Bone marrow (tissue), 2 donors: ENCODE measurements at regions not wholly inside any gene's neighbourhood (a gene's known extent, or its start where the extent isn't known, plus 50 kb on each side); places are given as distances from the start of the nearest gene placed in this dataset.
A peak's percentile ranks its signal among the peaks of the same experiment; 100 is the strongest.
"Not testable (repeated sequence)": the region's sequence is repeated elsewhere in the genome, so short reads cannot be mapped to it uniquely, and the experiment has no call there.

Source experiments
- DNase-seq, 2 donors: peaks; one replicate each; lab custom pipeline; 2025; lab: John Stamatoyannopoulos, UW

DNA sequence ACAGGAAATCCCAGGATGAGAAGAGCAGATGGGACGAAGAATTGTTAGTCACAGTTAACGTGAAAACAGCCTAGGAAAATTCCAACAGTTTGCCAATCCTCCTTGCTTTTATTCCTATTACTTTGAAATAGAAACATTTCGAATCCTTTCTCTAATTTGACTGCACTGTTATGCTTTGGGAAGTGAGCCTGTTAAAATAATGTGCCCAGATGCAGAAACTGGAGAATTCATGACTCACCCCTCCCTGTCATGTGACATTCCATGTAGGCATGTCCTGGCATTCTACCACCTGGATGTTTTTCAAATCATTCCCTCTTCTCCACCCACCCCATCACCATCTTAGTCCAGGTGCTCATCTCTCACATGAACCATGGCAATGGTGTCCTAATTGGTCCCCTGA is 107.3 kb downstream of the MINAR1 start:
- DNase-seq, result no peak

DNA sequence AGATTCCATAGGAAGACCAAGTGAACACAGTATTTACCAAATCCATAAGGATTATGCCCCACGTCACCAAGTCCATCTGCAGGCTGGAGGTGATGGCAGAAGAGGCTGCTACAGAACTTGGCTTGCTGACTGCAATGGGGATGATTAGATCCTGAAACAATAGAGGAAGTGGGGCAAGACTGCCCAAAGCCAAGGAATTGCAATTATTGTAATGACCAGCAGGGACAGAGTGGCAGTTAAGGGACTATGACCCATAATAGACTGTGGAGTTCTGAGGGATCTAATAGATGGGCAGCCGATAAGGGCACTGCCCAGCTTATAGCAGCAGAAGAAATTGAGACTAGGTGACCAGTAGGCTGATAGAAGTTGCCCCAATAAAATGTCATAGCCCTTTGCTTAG is 108.4 kb downstream of the MINAR1 start:
- no peak for DNase-seq

DNA sequence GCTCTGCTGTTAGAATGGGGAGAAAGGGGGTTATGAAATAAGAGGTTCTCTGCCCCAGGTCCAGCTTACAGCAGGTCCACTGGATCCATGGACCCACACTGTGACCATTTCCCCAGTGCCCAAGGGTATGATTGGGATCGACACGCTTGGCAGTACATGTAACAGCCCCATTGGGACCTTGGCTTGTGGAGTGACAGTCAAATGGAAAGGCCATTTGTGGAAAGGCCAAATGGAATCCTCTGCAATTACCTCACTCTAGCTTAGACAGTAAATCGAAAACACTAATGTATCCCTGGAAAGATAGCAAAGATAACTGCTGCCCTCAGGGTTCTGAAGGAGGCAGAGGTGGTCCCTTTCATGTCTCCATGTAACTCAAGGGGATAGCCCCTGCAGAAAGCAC is 109.1 kb downstream of the MINAR1 start:
- DNase-seq, result no peak

DNA sequence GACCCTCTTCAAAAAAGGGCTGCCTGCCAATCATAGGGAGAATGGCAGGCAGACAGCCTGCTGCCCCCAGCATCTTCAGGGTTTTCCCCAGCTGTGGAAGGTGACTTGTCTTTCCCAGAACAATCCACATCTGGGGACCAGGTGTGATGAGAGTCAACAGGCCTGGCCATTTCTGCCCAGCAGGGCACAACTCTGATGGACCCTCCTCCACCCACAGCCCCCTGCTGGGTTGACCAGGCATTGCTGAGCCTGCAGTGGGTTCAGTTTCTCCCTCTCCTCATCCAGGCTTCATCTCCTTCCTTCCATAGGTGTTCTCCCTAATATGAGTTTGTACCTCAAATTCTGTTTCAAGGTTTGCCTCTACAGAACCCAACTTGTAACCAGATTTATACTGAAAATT is 111.0 kb downstream of the MINAR1 start:
- DNase-seq, result no peak

DNA sequence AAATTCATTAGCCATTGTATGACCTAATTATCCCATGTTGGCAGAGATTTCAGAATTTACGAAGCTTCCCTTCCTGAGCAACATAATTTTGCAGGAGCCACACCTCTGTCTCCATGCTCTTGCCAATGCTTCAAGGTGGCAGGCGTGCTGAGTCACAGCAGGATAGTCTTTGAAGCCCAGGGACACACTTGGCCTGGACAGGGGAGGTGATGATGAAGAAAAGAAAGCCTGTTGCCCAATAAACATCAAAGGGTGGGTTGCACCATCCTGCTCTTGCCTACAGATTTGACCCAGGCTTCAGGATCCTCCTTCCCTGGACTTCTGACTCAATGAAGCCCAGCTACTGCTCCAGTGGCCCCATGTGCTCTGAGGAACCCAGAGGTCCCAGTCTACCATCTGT is 117.1 kb downstream of the MINAR1 start:
- DNase-seq, result no peak

DNA sequence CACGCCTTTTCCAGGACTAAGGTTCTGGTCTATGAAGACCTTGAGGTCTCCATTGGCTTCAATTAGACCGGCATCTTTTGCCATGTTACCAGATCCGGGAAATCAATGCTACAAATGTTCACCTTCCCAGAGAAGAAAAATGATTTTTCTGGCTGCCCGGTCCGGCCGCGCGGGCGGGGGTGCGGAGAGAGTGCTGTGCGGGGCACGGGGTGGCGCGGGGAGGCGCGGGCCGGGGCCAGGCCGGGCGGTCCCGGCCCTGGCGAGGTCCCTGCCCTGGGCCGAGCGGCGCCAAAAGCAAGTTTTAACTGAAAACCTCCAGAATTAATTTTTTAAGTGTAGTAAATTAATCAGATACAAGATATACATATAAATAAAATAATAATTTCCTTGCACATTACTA is 128.2 kb downstream of the MINAR1 start:
- DNase-seq, result no peak

DNA sequence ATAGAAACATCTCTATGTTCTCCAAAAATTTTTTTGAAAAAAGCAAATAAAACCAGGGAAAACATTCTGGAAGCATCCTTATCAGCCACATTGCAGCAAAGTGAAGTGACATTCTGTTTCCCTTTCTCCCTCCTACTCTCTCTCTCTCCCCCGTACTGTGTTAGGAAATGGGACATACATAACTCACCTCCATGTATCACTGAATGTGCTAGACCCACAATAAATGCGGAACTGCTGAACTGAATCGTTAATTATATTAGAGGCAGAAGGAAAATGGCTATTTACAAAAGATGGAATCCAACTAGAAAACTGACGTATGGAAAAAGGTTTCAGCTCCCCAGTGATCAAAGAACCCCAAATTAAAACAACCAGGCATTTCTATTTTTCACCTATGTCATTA is 129.8 kb downstream of the MINAR1 start:
- DNase-seq, result no peak

DNA sequence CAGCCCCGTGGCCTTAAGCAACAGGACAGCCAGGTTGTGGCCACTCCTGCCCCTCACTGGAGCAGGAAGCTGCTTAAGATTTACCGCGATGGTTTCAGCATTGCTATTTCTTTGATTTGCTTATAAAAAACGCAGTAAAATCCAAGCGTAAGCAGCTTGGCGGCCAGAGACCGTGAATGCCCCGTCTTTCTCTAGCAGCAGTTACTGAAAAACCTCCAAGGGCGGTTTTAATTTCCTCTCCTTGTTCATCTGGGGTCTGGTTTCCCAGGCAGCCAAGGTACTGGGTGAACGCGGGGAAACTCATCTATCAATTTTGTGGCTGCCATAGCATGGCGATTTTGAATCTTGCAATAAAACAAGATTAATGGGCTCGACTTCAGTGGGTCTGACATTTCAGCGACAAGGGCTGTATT is 130.3 kb downstream of the MINAR1 start:
- DNase-seq, result no peak

DNA sequence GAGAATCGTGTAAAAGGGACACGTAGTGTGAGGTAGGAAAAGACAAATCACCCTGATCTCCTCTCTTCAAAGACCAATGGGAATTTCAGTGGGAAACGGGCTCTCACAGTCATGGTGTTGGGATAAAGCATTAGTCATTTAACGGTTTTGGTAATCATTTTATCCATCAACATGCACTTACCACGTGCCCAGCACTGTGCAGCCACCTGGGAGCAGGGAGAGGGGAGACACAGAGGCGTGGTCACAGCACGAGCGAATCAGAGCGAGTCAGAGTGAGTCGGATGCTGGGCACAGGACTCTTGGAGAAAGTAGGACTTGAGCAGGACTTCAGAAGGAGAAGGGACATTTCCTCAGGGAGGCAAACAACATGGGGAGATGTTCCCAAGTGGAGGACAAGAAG is 130.8 kb downstream of the MINAR1 start:
- DNase-seq, result no peak

DNA sequence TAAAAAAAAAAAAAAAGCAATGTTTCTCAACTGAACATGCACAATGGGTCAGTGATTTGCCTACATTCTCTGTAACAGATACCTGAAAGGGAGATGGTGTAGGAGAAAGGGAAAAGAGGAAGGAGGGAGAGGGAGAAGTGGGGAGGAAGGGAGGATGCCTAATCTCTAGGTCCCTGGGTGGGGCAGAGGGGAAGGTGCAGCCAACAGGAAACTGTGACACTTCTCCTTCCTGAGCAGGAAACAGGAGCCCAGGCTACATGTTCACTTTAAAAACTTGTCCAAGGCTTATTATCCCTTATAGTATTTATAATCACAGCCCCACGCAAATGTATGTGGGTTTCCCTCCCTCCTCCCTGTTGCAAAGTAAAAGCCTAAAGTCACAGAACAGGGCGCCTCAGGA is 137.9 kb downstream of the MINAR1 start:
- no peak for DNase-seq

DNA sequence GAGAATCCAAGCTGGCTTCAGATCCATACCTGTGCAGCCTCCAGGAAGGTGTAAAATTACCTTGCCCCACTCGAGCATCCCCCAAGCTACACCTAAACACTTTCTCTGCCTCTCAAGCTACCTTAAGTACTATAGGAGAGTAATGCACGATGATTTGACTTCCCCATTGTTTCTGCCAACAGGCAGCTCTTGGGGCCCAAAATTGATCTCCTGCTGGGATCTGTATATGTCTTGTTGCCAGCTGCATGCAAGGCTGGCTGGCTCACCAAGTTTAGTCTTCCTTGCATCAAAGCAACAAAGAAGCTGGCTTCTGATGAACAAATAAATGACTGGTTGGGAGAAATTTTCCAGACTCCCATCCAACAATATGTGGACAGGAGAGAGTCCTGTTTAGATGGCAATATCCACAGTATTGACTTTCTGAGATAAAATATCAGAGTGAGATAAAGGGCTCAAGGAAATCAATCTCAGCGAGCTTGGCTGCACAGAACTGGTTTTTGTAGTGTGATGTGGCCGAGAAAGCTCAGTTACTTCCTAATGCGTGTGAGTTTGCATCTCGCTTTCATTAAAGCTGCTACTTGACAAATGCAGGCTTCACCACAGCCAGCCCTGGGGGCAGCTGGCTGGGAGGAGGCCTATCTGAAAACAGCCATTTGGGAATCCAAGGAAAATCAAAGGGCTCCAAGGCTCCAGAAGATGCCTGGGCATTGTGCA is 140.7 kb downstream of the MINAR1 start:
- DNase-seq, result no peak

DNA sequence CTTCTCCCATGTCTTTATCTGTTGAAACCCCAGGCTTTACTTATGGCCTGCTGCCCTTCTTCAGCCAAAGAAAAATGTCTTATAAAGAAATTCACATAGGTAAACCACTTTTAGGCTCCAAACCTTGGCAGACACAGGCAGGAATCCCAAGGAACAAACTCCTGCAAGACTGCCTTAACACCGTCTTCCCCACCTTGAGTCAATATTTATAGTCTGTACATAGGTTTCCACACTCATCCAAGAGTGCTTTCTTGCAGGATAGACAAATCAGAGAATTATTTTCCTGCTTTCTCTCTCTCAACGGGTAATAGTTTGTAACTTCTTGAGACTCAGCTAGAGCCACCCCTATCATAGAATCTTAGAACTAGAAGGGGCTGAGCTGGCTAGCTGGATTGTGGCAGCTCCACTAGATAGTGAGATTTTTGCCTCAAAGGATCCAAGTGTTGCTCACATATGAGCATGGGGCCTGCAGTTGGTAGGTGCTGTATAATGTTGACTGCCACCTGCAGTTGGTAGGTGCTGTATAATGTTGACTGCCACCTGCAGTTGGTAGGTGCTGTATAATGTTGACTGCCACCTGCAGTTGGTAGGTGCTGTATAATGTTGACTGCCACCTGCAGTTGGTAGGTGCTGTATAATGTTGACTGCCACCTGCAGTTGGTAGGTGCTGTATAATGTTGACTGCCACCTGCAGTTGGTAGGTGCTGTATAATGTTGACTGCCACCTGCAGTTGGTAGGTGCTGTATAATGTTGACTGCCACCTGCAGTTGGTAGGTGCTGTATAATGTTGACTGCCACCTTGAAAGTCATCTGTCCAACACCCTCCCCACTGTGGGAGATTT is 142.5 kb downstream of the MINAR1 start:
- DNase-seq, result not testable (repeated sequence)

DNA sequence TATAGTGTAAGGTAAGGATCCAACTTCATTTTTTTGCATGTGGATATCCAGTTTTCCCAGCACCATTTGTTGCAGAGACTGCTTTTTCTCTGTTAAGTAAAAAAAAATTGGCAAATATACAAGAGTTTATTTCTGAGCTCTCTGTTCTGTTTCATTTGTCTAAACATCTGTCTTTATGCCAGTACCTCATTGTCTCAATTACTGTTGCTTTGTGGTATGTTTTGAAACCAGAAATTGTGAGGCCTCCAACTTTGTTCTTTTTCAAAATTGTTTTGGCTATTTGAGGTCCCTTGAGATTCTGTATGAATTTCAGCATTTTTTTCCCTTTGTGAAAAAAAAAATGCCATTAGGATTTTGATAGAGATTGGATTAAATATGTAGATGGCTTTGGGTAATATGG is 150.5 kb downstream of the MINAR1 start:
- DNase-seq, result no peak

DNA sequence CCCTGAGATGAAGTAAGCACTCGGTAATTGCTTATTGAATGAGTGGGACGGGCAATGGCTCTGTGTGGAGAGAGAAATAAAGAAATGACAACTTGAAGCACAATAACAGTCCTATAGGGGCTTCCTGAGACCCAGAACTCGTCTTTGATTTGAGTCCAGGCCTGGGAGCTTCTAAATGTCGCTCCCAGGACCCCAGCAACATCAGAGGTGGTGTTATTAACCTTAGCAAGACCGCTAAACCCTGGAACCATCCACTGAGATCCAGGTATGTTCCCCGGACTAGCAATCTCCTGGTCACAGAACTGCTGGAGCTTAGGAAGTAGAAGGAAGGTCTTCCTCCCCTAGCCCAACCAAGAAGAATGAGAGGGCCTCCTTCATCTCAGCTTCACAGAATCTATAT is 160.0 kb downstream of the MINAR1 start:
- DNase-seq, result no peak

DNA sequence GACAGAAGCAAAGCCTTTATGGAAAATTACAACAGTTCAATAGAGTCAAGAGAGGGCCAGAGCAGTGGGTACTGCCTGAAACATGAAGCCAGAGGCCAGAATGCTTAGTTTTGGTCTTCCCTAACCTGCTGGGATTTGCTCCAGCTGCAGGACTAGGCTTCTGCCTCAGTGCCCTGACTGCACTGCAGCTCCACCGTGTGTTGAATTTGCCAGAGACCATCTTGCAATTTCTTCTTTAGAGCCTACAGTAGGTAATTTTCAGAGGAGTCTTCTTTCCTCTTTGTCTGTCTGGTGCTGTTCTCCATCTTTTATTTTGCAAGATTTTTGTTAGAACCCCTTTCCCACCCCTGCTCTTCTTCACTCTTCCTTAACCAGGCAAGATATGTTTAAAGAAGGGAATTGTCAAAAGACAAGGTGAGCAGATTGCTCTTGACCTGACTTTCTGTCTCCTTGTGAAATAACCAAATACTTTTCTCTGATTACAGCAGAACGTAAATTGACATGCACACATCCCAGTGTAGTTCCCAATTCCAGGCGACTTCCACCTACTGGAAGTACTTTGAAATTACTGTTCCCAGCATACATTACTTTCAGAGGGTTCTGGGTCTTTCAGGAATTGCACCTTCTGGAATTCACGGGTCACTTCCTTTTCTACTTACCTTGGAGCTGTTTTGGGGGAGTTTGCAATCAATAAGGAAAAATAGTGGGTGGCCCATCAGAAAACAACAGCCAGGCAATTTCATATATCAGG is 161.2 kb downstream of the MINAR1 start:
- no peak for DNase-seq

DNA sequence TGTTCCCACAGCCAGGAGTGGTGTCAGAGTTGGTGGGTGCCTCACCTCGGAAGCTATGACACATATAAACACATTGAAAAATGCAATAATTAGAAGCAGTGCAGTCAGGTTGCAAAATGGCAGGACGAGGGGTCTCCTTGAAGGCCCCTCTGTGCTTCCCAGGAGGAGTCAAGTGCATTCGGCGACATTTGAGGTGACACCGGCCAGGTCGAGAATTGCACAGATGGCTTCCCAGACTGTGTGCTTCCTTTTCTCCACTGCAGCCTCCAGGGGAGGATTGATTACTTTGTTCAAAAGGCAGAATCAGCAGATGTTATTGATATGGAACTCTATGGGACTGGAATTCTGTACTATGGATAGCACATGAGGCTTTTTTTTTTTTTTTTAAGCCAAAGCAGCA is 163.2 kb downstream of the MINAR1 start:
- DNase-seq, result no peak

DNA sequence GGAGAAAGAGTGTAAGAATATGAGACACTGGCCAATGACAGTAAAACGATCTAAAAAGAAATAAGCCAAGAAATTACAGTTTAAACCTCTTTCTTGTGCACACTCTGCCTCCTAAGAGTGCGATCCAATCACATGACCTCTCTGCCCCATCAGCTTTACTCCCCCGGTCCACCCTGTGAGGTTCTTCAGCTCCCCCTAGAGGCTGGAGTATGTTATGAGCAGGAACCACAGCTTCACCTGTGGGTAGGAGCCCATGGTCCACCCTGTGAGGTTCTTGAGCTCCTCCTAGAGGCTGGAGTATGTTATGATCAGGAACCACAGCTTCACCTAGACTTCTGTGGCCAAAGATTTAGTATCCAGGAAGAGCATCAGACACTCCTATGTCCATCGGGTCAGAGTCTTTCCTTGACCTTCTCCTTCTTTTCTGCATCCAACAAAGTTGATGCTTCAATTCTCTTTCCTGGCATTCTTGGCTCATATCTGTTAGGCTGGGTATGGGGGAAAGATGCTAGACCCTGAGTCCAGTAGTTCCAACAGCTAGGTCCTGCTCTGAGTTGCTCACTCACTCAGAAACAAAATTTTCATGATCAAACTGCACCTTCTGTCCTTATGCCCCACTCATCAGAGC is 164.0 kb downstream of the MINAR1 start:
- DNase-seq, result peak in 1 of 2 donors; percentile 56

DNA sequence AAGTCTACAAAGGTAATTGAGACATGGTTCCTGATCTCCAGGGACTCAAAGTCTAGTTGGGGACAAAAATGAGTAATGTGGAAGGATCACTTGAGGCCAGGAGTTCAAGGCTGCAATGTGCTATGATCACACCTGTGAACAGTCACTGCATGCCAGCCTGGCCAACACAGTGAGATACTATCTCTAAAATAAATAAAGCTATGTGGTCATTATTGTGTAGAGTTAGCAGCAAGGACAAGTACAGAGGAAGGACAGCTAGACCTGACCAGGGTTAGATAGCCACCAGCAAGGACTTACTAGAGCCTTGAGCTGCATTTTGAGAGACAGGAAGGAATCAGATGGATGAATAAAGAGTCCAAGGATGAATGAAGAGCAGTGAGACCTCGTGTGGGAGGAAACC is 166.5 kb downstream of the MINAR1 start:
- no peak for DNase-seq

DNA sequence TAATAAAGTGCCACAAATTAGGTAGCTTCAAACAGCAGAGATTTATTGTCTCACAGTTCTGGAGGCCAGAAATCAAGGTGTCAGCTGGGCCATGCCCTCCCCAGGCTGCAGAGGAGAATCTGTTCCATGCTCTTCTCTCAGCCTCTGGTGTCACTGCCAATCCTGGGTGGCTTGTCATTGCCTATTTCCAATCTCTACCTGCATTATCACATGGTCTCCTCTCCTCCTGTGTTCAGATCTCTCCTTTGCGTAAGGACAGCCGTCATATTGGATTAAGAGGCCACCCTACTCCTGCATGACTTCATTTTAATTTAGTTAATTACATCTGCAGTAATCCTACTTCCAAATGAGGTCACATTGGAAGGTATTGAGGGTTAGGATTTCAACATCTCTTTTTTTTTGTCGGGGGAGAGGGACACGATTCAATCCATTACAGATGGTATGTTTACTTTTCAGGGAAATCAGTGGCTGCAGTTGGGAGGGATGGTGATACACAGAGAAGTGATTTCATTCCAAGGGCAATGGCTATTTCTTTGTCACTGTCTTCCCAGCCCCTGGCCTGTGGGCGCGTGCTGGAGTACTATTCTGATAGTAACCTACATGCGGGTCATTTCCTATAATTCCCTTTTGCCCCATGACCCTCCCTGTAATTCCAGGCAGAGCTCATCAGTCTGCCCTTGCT is 169.4 kb downstream of the MINAR1 start:
- DNase-seq, result no peak

DNA sequence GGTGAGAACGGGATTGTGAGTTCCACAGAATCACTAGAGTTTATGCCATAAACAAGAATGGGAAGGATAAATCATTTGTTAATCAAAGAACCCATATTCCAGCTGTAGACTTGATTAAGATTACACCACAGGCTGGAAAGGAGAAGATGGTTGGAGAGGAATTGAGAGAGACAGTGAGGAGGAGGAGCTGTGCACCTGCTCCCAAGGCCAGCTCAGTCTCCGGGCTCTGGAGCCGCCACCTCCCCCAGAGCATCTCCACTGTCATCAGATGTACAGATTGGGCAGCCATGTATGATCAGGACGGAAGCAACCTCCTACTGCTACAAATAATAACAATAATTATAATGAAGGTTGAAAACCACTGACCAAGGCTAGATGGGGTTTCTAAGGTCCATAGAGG is 170.0 kb downstream of the MINAR1 start:
- no peak for DNase-seq

DNA sequence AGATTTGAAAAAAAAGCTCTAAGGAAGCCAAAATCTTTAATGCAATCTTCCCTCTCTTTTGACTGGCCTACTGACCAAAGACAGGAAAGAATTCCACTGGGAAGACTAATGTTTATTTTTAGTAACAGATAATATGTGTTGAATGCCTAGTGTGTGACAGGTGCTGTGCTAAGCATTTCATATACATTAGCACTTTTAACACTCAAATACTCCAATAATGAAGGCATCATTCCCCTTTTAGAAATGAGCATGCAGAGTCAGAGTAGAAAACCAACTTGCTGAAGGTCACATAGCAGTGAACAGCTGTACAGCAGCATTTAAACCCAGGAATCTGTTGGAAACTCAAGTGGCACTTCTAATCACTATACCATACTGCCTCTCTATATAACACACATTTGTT is 170.6 kb downstream of the MINAR1 start:
- DNase-seq, result no peak

DNA sequence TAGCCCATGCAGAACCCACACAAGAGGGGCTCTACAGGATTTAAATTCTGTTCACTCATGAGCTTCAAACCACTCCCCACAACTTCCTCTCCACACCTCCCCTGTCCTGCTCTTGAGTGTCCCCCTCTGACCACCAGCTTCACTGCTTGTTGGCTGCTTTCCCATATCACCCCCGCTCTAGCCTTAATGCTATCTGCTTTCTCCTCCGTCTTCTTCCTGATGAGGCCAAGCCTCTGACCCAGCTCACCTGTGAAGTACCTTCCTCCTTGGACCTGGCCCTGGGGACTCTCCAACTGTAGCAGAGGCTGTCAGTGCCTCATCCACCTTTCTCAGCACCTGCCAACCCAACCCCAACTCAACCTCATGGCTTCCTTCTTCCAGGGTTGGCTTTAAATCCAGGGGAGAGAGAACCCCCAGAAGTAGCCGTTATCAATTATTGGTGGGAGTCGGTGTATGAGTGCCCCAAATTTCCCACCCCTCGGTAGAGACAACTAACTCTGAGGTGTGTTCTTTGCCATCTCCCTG is 174.8 kb downstream of the MINAR1 start:
- DNase-seq, result no peak
